SK-N-SH (cell line): ENCODE measurements at regions not wholly inside any gene's neighbourhood (a gene's known extent, or its start where the extent isn't known, plus 50 kb on each side); places are given as distances from the start of the nearest gene placed in this dataset.

ENCODE experiments used
- CTCF ChIA-PET: fragments of 300-600, 350-600 bp; formaldehyde crosslinking; extraction: SDS; loops from one replicate; lab custom pipeline; 2021; lab: Yijun Ruan, JAX
- POLR2A ChIA-PET: fragments of 350-600 bp; sonication (Branson Sonifier 250); formaldehyde crosslinking; extraction: SDS; loops from one replicate; lab custom pipeline; 2020; ENCODE audit warnings: antibody characterized with exemption, inconsistent platforms; lab: Yijun Ruan, JAX
- DNase-seq: peaks from one replicate; pipeline ENCODE4 v3.0.0; 2012
- H2AFZ ChIP-seq: fragments of 200-600 bp; sonication (generic); 2 replicates; pipeline ENCODE4 v1.8.1; 2016; ENCODE audit warnings: antibody characterized with exemption, mild to moderate bottlenecking, low read depth
- H3F3A ChIP-seq: fragments of 200-600 bp; sonication (generic); replicated peaks from 2 replicates; pipeline ENCODE3; 2016; ENCODE audit warnings: antibody characterized with exemption, mild to moderate bottlenecking; ENCODE audit not compliant: insufficient read depth
- H3K27ac ChIP-seq, 2 experiments: fragments of 200-500 bp in 1 of 2; fragments of 200-600 bp in 1 of 2; sonication (Bioruptor generic) in 1 of 2; sonication (generic), shearing (Covaris generic) in 1 of 2; 2 replicates each; pipeline versions ENCODE4 v1.5.1 to v1.6.1; 2014 to 2016; ENCODE audit warnings: low read depth in 2 of 2, inconsistent platforms in 1 of 2, low read length in 1 of 2, mild to moderate bottlenecking in 1 of 2, mixed read lengths in 1 of 2
- H3K27me3 ChIP-seq: fragments of 200-600 bp; sonication (generic), shearing (Covaris generic); 2 replicates; pipeline ENCODE4 v1.6.1; 2016; ENCODE audit warnings: mixed run types; ENCODE audit not compliant: insufficient read depth
- H3K36me3 ChIP-seq, 2 experiments: fragments of 200-500 bp in 1 of 2; fragments of 200-600 bp in 1 of 2; sonication (Bioruptor generic) in 1 of 2; sonication (generic) in 1 of 2; replicated peaks in 1 of 2; 2 replicates each; pipeline versions ENCODE3 to v1.5.1; 2014 to 2016; ENCODE audit warnings: low read length in 1 of 2, mild to moderate bottlenecking in 1 of 2; ENCODE audit not compliant: insufficient read depth in 2 of 2, control insufficient read depth in 1 of 2
- H3K4me1 ChIP-seq, 2 experiments: fragments of 200-500 bp in 1 of 2; fragments of 200-600 bp in 1 of 2; sonication (Bioruptor generic) in 1 of 2; sonication (generic), shearing (Covaris generic) in 1 of 2; 2 replicates each; pipeline versions ENCODE4 v1.5.1 to v1.6.1; 2014 to 2016; ENCODE audit warnings: low read depth in 1 of 2, low read length in 1 of 2, mixed run types in 1 of 2; ENCODE audit not compliant: insufficient read depth in 2 of 2, control insufficient read depth in 1 of 2
- H3K4me2 ChIP-seq: fragments of 200-600 bp; sonication (generic), shearing (Covaris generic); 2 replicates; pipeline ENCODE4 v1.6.1; 2017; ENCODE audit warnings: mixed run types
- H3K4me3 ChIP-seq, 2 experiments: fragments of 200-500 bp in 1 of 2; fragments of 200-600 bp in 1 of 2; sonication (Bioruptor generic) in 1 of 2; sonication (generic), shearing (Covaris generic) in 1 of 2; 2 replicates each; pipeline versions ENCODE4 v1.5.1 to v1.8.1; 2014 to 2016; ENCODE audit warnings: low read depth in 2 of 2, inconsistent platforms in 1 of 2, low read length in 1 of 2, mild to moderate bottlenecking in 1 of 2, mixed read lengths in 1 of 2, moderate library complexity in 1 of 2
- H3K79me2 ChIP-seq: fragments of 200-600 bp; sonication (generic); 2 replicates; pipeline ENCODE4 v1.8.1; 2017; ENCODE audit warnings: mild to moderate bottlenecking; ENCODE audit not compliant: insufficient read depth
- H3K9ac ChIP-seq: fragments of 200-600 bp; sonication (generic); 2 replicates; pipeline ENCODE4 v1.6.1; 2017; ENCODE audit warnings: mixed run types
- H3K9me2 ChIP-seq: fragments of 200-600 bp; sonication (generic); 2 replicates; pipeline ENCODE4 v1.6.1; 2017; ENCODE audit warnings: mixed run types
- H3K9me3 ChIP-seq: fragments of 200-600 bp; sonication (generic); 2 replicates; pipeline ENCODE4 v1.6.1; 2017; ENCODE audit warnings: mixed run types, mild to moderate bottlenecking, moderate library complexity
- H4K20me1 ChIP-seq: fragments of 200-600 bp; sonication (generic); 2 replicates; pipeline ENCODE4 v1.6.1; 2017; ENCODE audit warnings: mild to moderate bottlenecking, mixed run types; ENCODE audit not compliant: insufficient read depth
- CHD2 ChIP-seq: fragments of 150-350 bp; IDR thresholded peaks from 2 replicates; pipeline ENCODE4 v1.6.1; 2018; ENCODE audit warnings: low read length; ENCODE audit not compliant: partially characterized antibody
- ELF1 ChIP-seq: IDR thresholded peaks from 2 replicates; pipeline ENCODE4 v1.4.0; 2012
- FOSL2 ChIP-seq: IDR thresholded peaks from 2 replicates; pipeline ENCODE4 v1.4.0; 2012; ENCODE audit warnings: low read depth, mild to moderate bottlenecking, moderate library complexity, borderline replicate concordance
- FOXJ3 ChIP-seq: sonication (generic); formaldehyde crosslinking; IDR thresholded peaks from 2 replicates; pipeline ENCODE4 v1.5.1; 2020; ENCODE audit warnings: mild to moderate bottlenecking, missing genetic modification reagents
- FOXM1 ChIP-seq: IDR thresholded peaks from 2 replicates; pipeline ENCODE4 v1.4.0; 2012; ENCODE audit warnings: low read depth, mild to moderate bottlenecking
- GABPA ChIP-seq: IDR thresholded peaks from 2 replicates; pipeline ENCODE4 v1.4.0; 2012; ENCODE audit warnings: low read depth, mild to moderate bottlenecking
- GATA2 ChIP-seq: sonication (generic); formaldehyde crosslinking; IDR thresholded peaks from 2 replicates; pipeline ENCODE4 v1.5.0; 2020; ENCODE audit warnings: mild to moderate bottlenecking, missing genetic modification reagents
- IRF3 ChIP-seq: fragments of 150-350 bp; IDR thresholded peaks from 2 replicates; pipeline ENCODE4 v1.6.1; 2016; ENCODE audit warnings: mild to moderate bottlenecking, low read depth, low read length
- JUND ChIP-seq: IDR thresholded peaks from 2 replicates; pipeline ENCODE4 v1.4.0; 2012
- MEF2A ChIP-seq: IDR thresholded peaks from 2 replicates; pipeline ENCODE4 v1.4.0; 2012; ENCODE audit warnings: low read depth, borderline replicate concordance
- MXI1 ChIP-seq: IDR thresholded peaks from 2 replicates; pipeline ENCODE4 v1.6.1; 2012; ENCODE audit warnings: mild to moderate bottlenecking, low read depth, low read length, improper control_type of control experiment
- NFIC ChIP-seq: IDR thresholded peaks from 2 replicates; pipeline ENCODE4 v1.4.0; 2012; ENCODE audit warnings: borderline replicate concordance
- POLR2AphosphoS5 ChIP-seq: IDR thresholded peaks from 2 replicates; pipeline ENCODE4 v1.6.1; 2012; ENCODE audit warnings: low read depth, low read length
- RAD21 ChIP-seq: IDR thresholded peaks from 2 replicates; pipeline ENCODE4 v1.6.1; 2012; ENCODE audit warnings: mild to moderate bottlenecking, low read length
- RCOR1 ChIP-seq: fragments of 150-350 bp; IDR thresholded peaks from 2 replicates; pipeline ENCODE4 v1.6.1; 2017; ENCODE audit warnings: antibody characterized with exemption, low read length
- SIN3A ChIP-seq: IDR thresholded peaks from 2 replicates; pipeline ENCODE4 v1.6.1; 2012; ENCODE audit warnings: low read depth, mild to moderate bottlenecking, low read length, moderate library complexity, borderline replicate concordance
- TAF1 ChIP-seq: IDR thresholded peaks from 2 replicates; pipeline ENCODE4 v1.6.1; 2012; ENCODE audit warnings: low read depth, mild to moderate bottlenecking, low read length, moderate library complexity, borderline replicate concordance
- TCF12 ChIP-seq: IDR thresholded peaks from 2 replicates; pipeline ENCODE4 v1.4.0; 2012
- YY1 ChIP-seq: IDR thresholded peaks from 2 replicates; pipeline ENCODE4 v1.4.0; 2012; ENCODE audit warnings: low read depth, mild to moderate bottlenecking
- WGBS: methylation state at CpG from one replicate; pipeline ENCODE4 v1.1.6; 2017; ENCODE audit warnings: low lambda C conversion rate; 5-methylcytosine and 5-hydroxymethylcytosine counted together
- TF ChIP-seq, protein P1 (sequence below): IDR thresholded peaks from 2 replicates; pipeline ENCODE4 v1.6.1; 2012; ENCODE audit warnings: mild to moderate bottlenecking, low read depth, low read length, moderate library complexity
- TF ChIP-seq, protein P2 (sequence below): IDR thresholded peaks from 2 replicates; pipeline ENCODE4 v1.4.0; 2012; ENCODE audit warnings: low read depth, borderline replicate concordance
- TF ChIP-seq, protein P3 (sequence below): IDR thresholded peaks from 2 replicates; pipeline ENCODE4 v1.4.0; 2012; ENCODE audit warnings: low read depth

- TF ChIP-seq TCF12 (no peak), POLR2AphosphoS5 (no peak), MEF2A (no peak), NFIC (no peak), ELF1 (no peak), FOXJ3 (CRISPR knock-in tag) (no peak), GATA2 (CRISPR knock-in tag) (no peak), RAD21 (no peak), MXI1 (no peak), TAF1 (no peak), FOSL2 (no peak), GABPA (no peak), CHD2 (no peak), SIN3A (no peak), JUND (no peak), RCOR1 (no peak)
- TF ChIP-seq, protein P1, sequence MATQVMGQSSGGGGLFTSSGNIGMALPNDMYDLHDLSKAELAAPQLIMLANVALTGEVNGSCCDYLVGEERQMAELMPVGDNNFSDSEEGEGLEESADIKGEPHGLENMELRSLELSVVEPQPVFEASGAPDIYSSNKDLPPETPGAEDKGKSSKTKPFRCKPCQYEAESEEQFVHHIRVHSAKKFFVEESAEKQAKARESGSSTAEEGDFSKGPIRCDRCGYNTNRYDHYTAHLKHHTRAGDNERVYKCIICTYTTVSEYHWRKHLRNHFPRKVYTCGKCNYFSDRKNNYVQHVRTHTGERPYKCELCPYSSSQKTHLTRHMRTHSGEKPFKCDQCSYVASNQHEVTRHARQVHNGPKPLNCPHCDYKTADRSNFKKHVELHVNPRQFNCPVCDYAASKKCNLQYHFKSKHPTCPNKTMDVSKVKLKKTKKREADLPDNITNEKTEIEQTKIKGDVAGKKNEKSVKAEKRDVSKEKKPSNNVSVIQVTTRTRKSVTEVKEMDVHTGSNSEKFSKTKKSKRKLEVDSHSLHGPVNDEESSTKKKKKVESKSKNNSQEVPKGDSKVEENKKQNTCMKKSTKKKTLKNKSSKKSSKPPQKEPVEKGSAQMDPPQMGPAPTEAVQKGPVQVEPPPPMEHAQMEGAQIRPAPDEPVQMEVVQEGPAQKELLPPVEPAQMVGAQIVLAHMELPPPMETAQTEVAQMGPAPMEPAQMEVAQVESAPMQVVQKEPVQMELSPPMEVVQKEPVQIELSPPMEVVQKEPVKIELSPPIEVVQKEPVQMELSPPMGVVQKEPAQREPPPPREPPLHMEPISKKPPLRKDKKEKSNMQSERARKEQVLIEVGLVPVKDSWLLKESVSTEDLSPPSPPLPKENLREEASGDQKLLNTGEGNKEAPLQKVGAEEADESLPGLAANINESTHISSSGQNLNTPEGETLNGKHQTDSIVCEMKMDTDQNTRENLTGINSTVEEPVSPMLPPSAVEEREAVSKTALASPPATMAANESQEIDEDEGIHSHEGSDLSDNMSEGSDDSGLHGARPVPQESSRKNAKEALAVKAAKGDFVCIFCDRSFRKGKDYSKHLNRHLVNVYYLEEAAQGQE: no peak
- no peaks in the 10 kb centered on the region for H3K79me2 ChIP-seq
- no peak overlapping the region for H3K27ac ChIP-seq
- no peak overlapping the region for H3K9ac ChIP-seq
- ChIA-PET CTCF (interaction anchor here (1.0 kb wide), 1 partner anchor 10 kb away, joined by 3 read pairs; no protein-coding TSS in a partner anchor), POLR2A (no interaction called here)
- no peaks in the 10 kb centered on the region for H3F3A ChIP-seq
- no peak for DNase-seq
- WGBS: 3% methylated on average over 5 of the region's 5 CpGs
- H3K9me2 ChIP-seq: no peaks in the 10 kb centered on the region
- H3K36me3 ChIP-seq: no peaks in the 10 kb centered on the region
- peaks cover 31% of the 10 kb centered on the region for H3K27me3 ChIP-seq
- H4K20me1 ChIP-seq: no peaks in the 10 kb centered on the region
- no peak overlapping the region for H3K4me2 ChIP-seq
- no peak overlapping the region for H2AFZ ChIP-seq
- H3K4me1 ChIP-seq: no peaks in the 10 kb centered on the region; a peak in 1 of 4 replicates
- H3K4me3 ChIP-seq: no peak overlapping the region
- no peaks in the 10 kb centered on the region for H3K9me3 ChIP-seq
Observed at GRCh38 chr1:38577937-38578270, 281.7 kb downstream of the RRAGC start.

DNA sequence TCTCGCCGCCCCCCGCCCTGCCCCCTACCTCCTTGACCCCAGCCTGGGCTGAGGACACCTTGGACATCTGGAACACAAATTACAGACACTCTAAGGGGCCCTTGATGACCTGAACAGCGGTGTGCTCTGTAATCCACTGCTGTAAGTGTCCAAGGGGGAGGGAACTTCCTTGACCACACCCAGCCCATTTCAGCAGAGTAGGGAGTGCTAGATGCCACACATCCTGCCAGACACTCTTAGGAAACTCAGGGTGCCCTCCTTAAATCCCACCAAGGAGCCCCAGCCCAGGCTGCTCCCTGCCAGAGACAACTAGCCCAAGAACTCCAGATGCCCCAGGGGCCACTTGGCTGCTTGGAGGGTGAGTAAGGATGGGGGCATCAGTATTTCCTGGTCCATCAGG is 282.2 kb downstream of the RRAGC start:
- 20% methylated on average over 4 of the region's 4 CpGs for WGBS
- Histone ChIP-seq H3K36me3 (no peaks in the 10 kb centered on the region), H3K4me1 (no peaks in the 10 kb centered on the region; a peak in 1 of 4 replicates), H3F3A (no peaks in the 10 kb centered on the region), H2AFZ (no peak overlapping the region), H3K27me3 (peaks cover 31% of the 10 kb centered on the region), H3K4me2 (no peak overlapping the region), H3K4me3 (no peak overlapping the region), H3K27ac (no peak overlapping the region), H3K79me2 (no peaks in the 10 kb centered on the region), H3K9me2 (no peaks in the 10 kb centered on the region), H4K20me1 (no peaks in the 10 kb centered on the region), H3K9ac (no peak overlapping the region), H3K9me3 (no peaks in the 10 kb centered on the region)
- DNase-seq: no peak
- POLR2A ChIA-PET: no interaction called here
- CTCF ChIA-PET: interaction anchor here (1.0 kb wide), 1 partner anchor 10 kb away, joined by 3 read pairs; no protein-coding TSS in a partner anchor
- TF ChIP-seq TAF1 (no peak), YY1 (no peak), IRF3 (no peak), FOXM1 (no peak), SIN3A (no peak)
- TF ChIP-seq, protein P2, sequence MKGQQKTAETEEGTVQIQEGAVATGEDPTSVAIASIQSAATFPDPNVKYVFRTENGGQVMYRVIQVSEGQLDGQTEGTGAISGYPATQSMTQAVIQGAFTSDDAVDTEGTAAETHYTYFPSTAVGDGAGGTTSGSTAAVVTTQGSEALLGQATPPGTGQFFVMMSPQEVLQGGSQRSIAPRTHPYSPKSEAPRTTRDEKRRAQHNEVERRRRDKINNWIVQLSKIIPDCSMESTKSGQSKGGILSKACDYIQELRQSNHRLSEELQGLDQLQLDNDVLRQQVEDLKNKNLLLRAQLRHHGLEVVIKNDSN: no peak
- TF ChIP-seq, protein P3, sequence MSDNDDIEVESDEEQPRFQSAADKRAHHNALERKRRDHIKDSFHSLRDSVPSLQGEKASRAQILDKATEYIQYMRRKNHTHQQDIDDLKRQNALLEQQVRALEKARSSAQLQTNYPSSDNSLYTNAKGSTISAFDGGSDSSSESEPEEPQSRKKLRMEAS: no peak
